A673 (cell line): ENCODE measurements at regions not wholly inside any gene's neighbourhood (a gene's known extent, or its start where the extent isn't known, plus 50 kb on each side); places are given as distances from the start of the nearest gene placed in this dataset.

Experiments used
- BruUV-seq: library from RNA; stranded (reverse); fragments of 400-500 nt; replicated peaks from 2 replicates; lab custom pipeline; 2021; lab: Mats Ljungman, UMichigan
- CTCF ChIA-PET: fragments of 300-600 bp; sonication (Branson Sonifier 250); formaldehyde crosslinking; loops from one replicate; lab custom pipeline; 2022; ENCODE audit warnings: antibody characterized with exemption; lab: Charles Lee
- POLR2A ChIA-PET: fragments of 300-600 bp; sonication (Branson Sonifier 250); formaldehyde crosslinking; loops from one replicate; lab custom pipeline; 2022; ENCODE audit warnings: antibody characterized with exemption; ENCODE audit not compliant: low non-redundant PET; lab: Charles Lee
- DNase-seq: peaks from one replicate; pipeline ENCODE4 v3.0.0-alpha.2; 2015; ENCODE audit warnings: low spot score
- H3K27ac ChIP-seq: fragments of 200-600 bp; sonication (generic); 2 replicates; pipeline ENCODE4 v1.5.1; 2016; ENCODE audit warnings: mixed run types, low read depth, mild to moderate bottlenecking, mixed read lengths, antibody characterized with exemption, low read length; ENCODE audit not compliant: poor library complexity, severe bottlenecking
- H3K27me3 ChIP-seq: fragments of 200-600 bp; sonication (generic); replicated peaks from 2 replicates; pipeline ENCODE4 v1.6.1; 2017; ENCODE audit warnings: mixed run types, low read depth, mild to moderate bottlenecking, mixed read lengths, antibody characterized with exemption, low read length; ENCODE audit not compliant: insufficient read depth, poor library complexity
- H3K36me3 ChIP-seq: fragments of 200-600 bp; sonication (generic); 2 replicates; pipeline ENCODE4 v1.6.1; 2016; ENCODE audit warnings: mixed run types, mild to moderate bottlenecking, mixed read lengths, antibody characterized with exemption, low read length; ENCODE audit not compliant: insufficient read depth, poor library complexity, severe bottlenecking
- H3K4me1 ChIP-seq: fragments of 200-600 bp; sonication (generic); 2 replicates; pipeline ENCODE4 v1.6.1; 2017; ENCODE audit warnings: mixed run types, mild to moderate bottlenecking, mixed read lengths, antibody characterized with exemption, low read length; ENCODE audit not compliant: insufficient read depth, poor library complexity, severe bottlenecking
- H3K4me3 ChIP-seq: fragments of 200-600 bp; sonication (generic); 2 replicates; pipeline ENCODE4 v1.5.1; 2016; ENCODE audit warnings: low read depth, mixed run types, mild to moderate bottlenecking, mixed read lengths, low read length; ENCODE audit not compliant: poor library complexity, severe bottlenecking
- H3K9me3 ChIP-seq: fragments of 200-600 bp; sonication (generic); 2 replicates; pipeline ENCODE4 v1.6.1; 2016; ENCODE audit warnings: mixed run types, low read depth, mild to moderate bottlenecking, mixed read lengths, antibody characterized with exemption, low read length; ENCODE audit not compliant: poor library complexity, severe bottlenecking
- EZH2 ChIP-seq: fragments of 200-600 bp; sonication (generic); IDR thresholded peaks from 2 replicates; pipeline ENCODE4 v1.6.1; 2017; ENCODE audit warnings: borderline replicate concordance, low read depth, mild to moderate bottlenecking, mixed read lengths, antibody characterized with exemption, low read length; ENCODE audit not compliant: poor library complexity, severe bottlenecking
- intact Hi-C: fragments of 100-400 bp; cut with micrococcal nuclease; formaldehyde crosslinking; loops from one replicate; pipeline ENCODE4 v1.10.0; 2022; ENCODE audit not compliant: unreplicated experiment
- TF ChIP-seq, protein P1 (sequence below): fragments of 300-800, 200-600 bp; sonication (generic); conservative IDR thresholded peaks from 2 replicates; pipeline ENCODE4 v1.5.1; 2017; ENCODE audit warnings: low read depth, mild to moderate bottlenecking, antibody characterized with exemption, low read length, moderate library complexity, mixed read lengths

GRCh38 chr11:115891581-115891980, 387.4 kb upstream of the CADM1 start:
- CTCF ChIA-PET = no interaction called here

GRCh38 chr11:115890500-115890899, 386.3 kb upstream of the CADM1 start:
- no peaks in the 10 kb centered on the region for H3K27me3 ChIP-seq
- no peaks in the 10 kb centered on the region for H3K9me3 ChIP-seq
- BruUV-seq = no TSS peak
- CTCF ChIA-PET = no interaction called here
- no peak overlapping the region for H3K27ac ChIP-seq
- H3K36me3 ChIP-seq = no peaks in the 10 kb centered on the region
- intact Hi-C loops = no loop called here
- POLR2A ChIA-PET = no interaction called here
- H3K4me3 ChIP-seq = no peak overlapping the region
- no peaks in the 10 kb centered on the region for H3K4me1 ChIP-seq
- TF ChIP-seq EZH2 = no peak
- TF ChIP-seq, protein P1, sequence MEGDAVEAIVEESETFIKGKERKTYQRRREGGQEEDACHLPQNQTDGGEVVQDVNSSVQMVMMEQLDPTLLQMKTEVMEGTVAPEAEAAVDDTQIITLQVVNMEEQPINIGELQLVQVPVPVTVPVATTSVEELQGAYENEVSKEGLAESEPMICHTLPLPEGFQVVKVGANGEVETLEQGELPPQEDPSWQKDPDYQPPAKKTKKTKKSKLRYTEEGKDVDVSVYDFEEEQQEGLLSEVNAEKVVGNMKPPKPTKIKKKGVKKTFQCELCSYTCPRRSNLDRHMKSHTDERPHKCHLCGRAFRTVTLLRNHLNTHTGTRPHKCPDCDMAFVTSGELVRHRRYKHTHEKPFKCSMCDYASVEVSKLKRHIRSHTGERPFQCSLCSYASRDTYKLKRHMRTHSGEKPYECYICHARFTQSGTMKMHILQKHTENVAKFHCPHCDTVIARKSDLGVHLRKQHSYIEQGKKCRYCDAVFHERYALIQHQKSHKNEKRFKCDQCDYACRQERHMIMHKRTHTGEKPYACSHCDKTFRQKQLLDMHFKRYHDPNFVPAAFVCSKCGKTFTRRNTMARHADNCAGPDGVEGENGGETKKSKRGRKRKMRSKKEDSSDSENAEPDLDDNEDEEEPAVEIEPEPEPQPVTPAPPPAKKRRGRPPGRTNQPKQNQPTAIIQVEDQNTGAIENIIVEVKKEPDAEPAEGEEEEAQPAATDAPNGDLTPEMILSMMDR = no peak
- DNase-seq = no peak

More at GRCh38 chr11:115891581-115891980, 387.4 kb upstream of the CADM1 start:
- no TSS peak for BruUV-seq
- Histone ChIP-seq H3K36me3 (no peaks in the 10 kb centered on the region), H3K9me3 (no peaks in the 10 kb centered on the region), H3K27me3 (no peaks in the 10 kb centered on the region), H3K4me3 (no peak overlapping the region), H3K27ac (no peak overlapping the region), H3K4me1 (no peaks in the 10 kb centered on the region)
- no peak for DNase-seq
- TF ChIP-seq, protein P1 = no peak
- no peak for TF ChIP-seq EZH2
- POLR2A ChIA-PET = no interaction called here
- intact Hi-C loops = no loop called here

DNA sequence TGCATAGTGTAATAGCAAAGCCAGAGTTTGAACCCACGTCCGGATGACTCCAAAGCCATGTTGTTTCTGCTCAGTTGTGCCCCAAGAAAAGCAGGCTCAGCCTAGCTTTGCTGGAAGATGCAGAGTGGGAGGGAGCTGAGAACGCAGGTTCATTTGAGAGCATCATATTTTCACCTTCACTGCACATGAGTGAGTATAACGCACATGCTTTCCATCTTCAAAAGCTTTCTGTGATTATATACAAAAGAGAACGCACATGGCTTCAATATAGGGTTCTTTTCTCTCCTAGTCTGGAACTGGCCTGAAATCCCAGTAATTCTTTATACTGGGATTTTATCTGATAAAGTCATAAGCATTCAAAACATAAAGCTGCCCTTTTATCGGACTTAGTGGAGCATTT, 385.5 kb upstream of the CADM1 start:
- intact Hi-C loops = no loop called here
- H3K27me3 ChIP-seq = no peaks in the 10 kb centered on the region
- ChIA-PET CTCF (no interaction called here), POLR2A (no interaction called here)
- H3K9me3 ChIP-seq = no peaks in the 10 kb centered on the region
- H3K27ac ChIP-seq = no peak overlapping the region
- H3K4me3 ChIP-seq = no peak overlapping the region
- no TSS peak for BruUV-seq
- H3K36me3 ChIP-seq = no peaks in the 10 kb centered on the region
- no peak for TF ChIP-seq EZH2
- TF ChIP-seq, protein P1 = no peak
- no peaks in the 10 kb centered on the region for H3K4me1 ChIP-seq
- DNase-seq = no peak
